ENCODE measurements at regions not wholly inside any gene's neighbourhood (a gene's known extent, or its start where the extent isn't known, plus 50 kb on each side); places are given as distances from the start of the nearest gene placed in this dataset.
A peak's percentile ranks its signal among the peaks of the same experiment; 100 is the strongest.

DNA sequence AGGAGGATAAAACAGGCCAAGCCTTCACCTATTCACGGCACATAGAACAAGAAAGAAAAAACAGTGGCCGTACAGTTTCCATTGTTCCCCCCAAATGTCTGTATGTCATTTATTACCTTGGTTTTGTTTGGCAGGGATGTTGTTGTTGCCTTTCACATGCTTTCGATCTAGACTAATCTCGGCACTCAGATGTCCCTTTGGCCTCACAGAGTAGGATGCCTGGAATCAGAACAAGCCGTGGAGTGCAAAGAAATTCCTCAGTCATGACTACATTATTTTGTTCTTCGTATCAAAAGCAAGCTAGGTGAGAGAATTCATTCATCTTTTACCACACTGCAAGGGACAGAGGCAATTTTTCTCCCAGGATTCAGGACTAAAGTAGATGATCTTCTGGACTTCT lies 106.9 kb downstream of the SMIM20 start:
- DNase-seq = no peak

DNA sequence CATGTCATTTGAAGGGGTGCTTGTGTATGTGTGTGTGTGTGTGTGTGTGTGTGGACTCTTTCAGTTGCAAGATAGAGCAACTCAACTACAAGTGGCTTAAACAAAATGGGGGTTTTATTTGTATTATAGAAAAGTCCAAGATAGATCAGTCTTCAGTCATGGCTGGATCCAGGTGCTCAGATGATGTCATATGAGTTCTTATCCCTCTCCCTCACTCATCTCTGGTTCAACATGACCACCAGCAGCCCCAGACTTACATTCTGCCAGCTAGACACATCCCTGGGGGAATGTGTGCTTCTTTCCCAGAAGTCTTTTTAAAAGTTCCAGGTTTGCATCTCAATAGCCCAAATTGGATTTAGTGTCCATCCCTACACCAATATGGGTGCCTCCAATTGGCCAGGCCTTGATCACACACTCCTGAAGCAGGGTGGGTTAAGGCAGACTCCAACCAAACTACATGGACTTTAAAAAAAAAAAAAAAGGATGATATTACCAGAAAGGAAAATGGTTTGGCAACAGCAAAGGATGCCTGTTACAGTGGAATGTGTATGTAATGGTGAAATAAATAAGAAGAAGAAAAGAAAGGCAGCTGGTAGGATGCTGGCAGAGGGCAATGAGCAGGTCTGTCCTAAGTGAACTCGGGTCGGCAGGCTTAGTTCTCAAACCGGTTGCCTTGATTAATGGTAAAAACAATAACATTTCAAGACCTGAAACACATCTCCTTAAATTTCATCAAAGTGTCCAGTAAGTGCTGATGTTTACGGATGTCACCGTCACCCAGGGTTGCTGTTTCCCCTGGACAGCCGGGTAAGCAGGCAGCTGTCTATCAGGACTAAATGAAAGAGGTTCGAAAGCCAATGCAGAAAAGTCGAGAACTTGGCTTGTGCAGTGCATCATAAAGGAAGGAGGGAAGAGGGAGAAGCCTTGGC lies 107.7 kb downstream of the SMIM20 start:
- DNase-seq = no peak

DNA sequence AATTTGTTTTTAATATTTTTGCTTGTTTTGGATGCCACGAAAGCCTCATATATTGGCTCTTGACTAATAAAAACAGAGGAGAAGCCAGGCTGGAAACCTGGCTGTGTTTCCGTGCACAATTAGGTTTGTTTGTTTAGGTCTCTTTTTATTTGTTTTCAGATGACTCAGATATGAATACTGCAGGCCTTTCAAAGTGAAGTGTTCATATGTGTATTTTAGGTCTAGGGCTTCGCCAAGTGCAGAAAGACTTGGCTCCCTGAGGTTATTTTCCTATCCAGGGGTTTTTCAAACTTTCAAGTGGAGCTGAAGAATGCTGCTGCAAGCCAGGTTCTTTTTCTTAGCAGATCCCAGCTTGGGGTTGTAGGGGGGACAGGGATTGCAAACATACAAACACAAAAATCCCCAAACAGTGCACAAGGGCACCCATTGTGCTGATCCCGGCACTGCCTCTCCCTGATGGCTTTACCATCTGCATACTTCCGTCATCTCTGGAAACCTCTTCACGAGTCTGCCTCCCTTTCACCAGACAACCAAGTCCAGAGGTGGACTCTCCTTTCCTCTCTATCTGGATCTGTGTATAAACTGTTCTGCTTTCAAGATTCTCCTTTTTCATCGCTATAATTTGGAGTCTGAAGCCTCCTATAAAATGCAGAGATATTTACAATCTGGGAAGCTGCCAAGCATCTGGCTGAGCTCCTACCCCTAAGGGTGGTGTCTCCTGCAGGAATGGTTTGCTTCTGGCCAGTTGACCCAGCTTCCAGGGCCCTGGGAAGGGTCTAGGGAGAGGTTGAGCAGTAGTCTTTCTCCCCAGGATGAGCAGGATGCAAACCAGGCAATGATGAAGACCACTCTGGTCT lies 108.6 kb downstream of the SMIM20 start:
- DNase-seq = no peak

DNA sequence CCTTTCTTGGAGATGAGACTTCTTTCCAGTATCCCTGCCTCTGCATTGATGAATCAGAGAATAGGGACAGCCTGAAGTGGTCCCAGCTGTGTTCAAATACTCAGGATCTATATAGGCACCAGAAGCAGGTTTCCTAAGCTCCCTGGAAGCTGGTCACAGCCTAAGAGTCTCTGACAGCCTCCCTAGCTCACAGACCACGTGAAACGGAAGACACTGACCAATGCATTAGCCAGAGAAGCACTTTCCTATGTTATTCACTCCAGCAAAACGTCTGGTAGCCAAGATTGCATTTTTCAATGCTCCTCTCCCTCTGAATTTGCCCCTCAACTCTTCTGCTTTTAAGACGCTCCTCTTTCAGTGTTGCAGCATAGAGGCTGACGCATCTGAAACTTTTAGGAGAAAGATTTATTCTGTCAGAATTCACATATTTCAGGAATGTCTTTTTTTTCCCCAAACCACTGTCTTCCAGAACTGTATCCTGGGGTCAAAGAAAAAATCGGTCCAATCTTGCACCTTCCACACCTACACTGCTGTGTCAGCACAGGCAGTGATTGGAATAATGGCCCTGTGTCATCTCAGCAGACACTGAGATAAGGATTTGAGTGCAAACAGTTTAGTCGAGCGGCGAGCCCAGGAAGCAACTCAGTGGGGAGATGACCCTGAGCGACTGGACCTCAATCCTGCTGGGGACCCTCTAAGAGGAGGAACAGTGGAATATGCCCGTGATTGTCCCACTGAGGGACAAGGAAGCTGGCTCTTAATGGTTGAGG lies 109.4 kb downstream of the SMIM20 start:
- DNase-seq = no peak

- DNase-seq = no peak
Observed at GRCh38 chr4:26024079-26024478, 110.1 kb downstream of the SMIM20 start.

DNA sequence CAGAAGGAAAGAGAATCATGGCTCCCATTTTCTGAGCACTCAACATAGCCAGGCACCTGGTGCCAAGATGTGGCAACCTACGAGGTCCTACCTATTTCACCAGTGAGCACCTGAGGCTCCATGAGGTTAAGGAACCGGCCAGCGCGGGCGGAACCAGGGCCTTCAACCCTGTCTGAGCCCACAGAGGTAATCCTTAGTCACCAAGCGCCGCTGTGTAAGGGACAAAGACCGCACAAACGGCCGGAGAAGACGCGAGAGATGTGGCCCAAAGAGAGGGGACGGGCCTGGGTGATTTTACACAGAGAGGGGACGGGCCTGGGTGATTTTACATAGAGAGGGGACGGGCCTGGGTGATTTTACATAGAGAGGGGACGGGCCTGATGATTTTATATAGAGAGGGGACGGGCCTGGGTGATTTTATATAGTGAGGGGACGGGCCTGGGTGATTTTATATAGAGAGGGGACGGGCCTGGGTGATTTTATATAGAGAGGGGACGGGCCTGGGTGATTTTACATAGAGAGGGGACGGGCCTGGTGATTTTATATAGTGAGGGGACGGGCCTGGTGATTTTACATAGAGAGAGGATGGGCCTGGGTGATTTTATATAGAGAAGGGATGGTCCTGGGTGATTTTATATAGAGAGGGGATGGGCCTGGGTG lies 114.2 kb downstream of the SMIM20 start:
- no peak for DNase-seq

- DNase-seq = peak; percentile 80
Observed at GRCh38 chr4:26028793-26029567, 115.0 kb downstream of the SMIM20 start.

GRCh38 chr4:26029568-26030131 lies 115.6 kb downstream of the SMIM20 start:
- DNase-seq = no peak

DNA sequence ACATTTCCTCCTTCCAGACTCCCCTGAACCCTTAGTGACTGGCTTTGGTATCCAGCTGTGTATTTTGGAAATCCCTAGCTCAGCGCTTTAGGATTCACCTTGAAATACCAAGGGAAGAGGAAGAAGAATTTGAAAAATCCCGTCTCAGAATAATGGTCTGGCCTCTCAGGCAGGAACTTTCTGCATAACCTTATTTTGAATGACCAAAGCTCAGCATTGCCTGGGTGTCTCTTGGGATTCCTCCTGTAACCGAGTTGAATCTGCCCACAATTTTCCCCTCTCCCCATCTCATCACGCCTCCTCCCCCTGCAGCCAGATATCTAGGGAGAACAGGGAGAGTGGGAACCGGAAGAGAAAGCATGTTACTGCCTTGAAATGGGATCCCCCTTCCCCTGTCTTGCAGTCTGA lies 116.2 kb downstream of the SMIM20 start:
- no peak for DNase-seq

- DNase-seq = peak; percentile 6
Observed at GRCh38 chr4:26030780-26031179, 116.8 kb downstream of the SMIM20 start.

DNA sequence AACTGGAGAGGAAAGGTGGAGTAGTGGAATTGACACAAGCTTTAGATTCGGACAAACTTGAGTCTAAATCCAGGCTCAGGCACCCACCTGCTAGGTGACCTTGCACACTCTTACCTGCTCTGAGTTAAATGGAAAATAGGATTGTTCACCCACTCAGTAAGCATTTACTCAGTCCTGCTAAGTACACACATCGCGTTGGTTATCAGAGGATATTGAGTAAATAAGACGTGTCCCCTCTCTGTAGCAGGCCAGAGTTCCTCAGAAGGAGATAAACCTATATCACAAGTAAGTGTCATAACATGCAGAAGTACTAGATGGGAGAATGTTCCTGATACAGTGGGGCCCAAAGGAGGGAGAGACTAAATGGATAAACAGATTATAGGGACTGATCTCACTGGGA lies 117.7 kb downstream of the SMIM20 start:
- no peak for DNase-seq

GRCh38 chr4:26032142-26032541 lies 118.1 kb downstream of the SMIM20 start:
- DNase-seq = no peak

DNA sequence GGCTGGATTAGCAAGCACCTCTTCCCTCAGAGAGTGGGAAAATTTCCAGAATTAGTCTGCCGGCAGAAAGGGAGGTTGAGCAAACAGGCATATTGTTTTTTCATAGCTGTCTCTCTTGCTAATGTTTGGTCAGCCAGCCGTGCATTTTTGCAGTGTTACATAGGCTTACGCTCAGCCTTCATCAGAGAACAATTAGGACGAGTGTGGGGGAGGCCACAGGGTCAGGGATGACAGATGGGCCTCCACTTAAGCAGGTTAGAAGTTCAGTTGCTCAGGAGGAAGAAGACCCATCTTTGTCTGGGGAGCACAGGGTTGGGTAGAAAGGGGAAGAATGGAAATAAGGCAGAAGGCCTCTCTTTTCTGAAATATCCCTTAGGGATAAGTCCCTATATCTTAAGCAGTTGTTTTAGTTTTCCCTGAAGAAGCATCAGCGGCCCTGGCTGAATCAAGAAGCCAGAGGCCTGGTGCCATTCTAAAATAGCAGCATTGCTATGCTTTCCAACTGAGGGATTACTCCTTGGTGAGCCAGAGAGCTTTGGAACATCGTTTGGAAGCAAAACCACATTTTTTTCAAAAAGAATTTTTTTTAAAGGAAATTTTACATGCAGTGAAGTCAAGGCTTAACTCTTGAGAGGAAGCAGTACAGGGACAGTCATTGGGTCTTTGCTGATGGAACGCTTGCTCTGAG lies 118.8 kb downstream of the SMIM20 start:
- no peak for DNase-seq

DNA sequence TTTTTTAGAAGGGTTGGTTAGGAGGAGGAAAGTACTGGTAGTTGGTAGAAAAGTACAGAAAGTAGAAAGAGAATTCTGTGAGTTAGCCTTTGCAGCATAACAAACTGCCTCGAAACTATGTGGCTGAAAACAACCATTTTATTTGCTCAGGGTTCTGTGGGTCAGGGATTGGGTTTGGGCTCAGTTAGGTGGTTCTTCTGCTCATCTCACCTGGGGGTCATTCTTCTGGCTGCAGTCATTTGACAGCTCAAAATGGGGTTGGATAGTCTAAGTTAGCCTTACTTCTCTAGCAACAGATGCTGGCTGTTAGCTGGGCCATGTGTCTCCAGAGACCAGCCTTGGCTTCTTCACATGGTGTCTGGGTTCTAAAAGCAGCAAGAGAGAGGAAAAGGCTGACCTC lies 119.4 kb downstream of the SMIM20 start:
- DNase-seq = no peak

- peak; percentile 58 for DNase-seq
Observed at GRCh38 chr4:26034849-26035248, 120.8 kb downstream of the SMIM20 start.

- DNase-seq = no peak
Observed at GRCh38 chr4:26035921-26036320, 121.9 kb downstream of the SMIM20 start.

DNA sequence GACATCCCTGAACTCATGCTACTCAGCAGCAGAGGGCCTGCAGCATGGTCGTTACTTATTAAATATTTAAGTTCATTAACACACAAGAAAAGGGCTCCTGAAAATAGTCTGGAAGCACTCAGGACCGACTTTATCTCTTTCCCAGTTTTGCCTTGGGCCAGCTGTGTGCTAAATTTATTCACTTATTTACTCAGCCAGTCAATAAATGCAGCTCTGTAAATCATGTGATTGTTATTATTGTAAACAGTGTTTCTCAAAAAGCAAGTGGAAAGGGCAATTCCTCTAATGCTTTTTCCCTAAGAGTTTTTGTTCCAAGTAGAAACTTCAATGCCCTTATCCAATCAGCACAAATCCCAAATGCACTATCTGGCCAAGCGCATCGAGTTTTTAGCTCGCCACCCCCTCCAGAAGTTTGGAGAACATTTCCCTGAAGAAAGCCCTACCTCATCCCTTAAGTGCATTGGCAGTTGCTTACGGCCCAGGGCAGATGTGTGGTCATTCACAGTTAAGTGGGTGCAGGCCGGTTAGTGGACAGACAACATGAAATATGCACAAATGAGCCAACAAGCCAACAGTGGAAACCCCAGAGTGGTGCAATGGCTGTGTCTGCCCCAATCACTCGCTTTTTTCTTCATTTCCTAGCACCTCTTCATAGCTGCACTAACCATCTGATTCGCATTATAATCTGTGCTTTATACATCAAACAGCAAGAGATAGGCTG lies 125.8 kb downstream of the SMIM20 start:
- DNase-seq = no peak

- no peak for DNase-seq
Observed at GRCh38 chr4:26044524-26044923, 130.5 kb downstream of the SMIM20 start.

DNA sequence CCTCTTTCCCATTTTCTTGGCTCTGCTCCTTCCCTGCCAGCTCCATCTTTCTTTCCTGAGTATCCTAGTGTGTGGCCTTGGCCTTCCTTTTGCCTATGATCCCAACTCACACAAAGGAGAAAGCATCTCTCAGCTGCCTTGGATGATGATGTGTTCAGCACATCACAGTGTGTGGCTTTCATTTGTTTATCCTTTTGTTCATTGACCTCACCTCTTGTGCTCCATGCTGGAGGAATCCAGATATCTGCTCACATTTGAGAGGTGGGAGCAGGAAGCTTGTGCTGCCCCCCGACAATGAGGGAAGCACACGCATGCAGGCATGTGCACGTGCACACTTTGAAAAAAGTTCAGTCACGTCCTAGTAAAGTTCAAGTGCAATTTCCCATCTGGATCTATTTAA lies 131.0 kb downstream of the SMIM20 start:
- no peak for DNase-seq

DNA sequence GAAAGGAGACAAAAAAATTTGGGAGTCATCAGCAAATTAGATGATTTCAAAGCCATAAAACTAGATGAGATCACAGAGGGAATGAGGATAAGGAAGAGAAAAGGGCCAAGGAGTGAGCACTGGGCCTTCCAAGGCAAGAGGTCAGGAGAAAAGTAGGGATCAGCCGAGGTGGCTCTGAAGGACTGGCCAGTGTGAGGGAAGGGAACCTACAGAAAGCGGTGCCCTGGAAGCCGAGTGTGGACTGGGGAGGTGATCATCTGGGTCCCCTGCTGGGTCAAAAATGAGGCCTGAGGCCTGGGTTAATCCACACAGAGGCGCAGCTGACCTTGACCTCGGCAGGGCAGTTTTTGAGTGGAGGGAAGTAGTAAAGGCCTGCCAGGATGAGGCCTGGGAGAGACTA lies 133.8 kb downstream of the SMIM20 start:
- no peak for DNase-seq

All from activated CD4-positive, alpha-beta T cell treated with anti-CD3 and anti-CD28 coated beads, Interleukin-10, Interleukin-2, amounts not matched to agents 100 ng/mL and 50 ng/mL, durations not matched to agents 16 hours and 8 hours (primary cell).